ENCODE measurements at regions not wholly inside any gene's neighbourhood (a gene's known extent, or its start where the extent isn't known, plus 50 kb on each side); places are given as distances from the start of the nearest gene placed in this dataset.

DNA sequence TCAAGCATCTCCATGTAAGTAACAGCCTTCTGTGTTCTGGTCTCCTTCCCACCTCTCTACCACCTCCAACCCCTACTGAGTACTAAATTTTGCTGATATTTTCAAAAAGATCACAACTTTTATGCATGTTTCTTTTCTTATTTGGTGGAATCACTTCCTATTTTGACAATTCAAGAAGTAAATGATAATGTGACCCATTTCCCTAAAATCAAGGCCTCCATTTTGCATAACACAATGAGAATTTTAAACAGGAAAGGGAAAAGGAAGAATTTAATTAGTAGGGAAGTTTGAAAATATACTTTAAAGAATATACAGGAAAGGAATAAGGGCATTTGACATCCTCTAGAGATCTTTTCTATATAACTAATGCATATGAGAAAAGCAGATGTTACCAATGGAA lies 212.9 kb upstream of the RASA1 start:
- no peak for DNase-seq

DNA sequence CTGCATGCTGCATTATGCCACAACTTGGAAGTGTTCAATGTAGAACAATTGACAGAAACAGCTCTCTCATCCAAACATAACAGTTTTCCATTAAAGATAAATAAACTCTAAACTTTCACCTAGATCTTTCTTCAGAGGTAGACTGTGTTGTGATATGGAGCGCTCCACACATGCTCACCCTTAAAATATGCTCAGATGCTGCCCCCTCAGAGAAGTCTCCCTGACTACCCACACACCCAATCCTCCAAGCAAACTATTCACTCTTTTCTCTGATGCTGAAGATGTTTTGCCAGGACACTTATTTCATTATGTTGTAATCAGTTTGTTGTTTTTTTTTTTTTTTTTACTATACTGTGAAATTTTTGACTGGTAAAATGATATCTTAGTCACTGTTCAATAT lies 206.6 kb upstream of the RASA1 start:
- DNase-seq: no peak

DNA sequence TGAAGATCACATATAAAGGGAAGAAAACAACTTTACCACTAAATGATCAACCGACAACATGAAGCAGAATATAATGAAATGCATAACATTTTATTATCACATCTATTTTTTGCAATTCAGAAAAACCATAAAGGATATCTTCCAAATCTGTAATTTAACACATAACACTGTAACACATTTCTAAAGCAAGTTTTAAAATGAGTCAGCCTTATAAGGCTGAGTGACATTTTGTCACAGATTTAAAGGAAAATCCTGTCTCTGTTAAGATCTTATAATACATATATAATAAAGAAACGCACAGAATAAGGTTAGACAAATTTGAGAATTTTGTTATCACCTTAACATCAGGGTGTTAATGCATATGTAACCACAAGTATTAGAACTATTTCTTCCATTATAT lies 198.4 kb upstream of the RASA1 start:
- DNase-seq: no peak

DNA sequence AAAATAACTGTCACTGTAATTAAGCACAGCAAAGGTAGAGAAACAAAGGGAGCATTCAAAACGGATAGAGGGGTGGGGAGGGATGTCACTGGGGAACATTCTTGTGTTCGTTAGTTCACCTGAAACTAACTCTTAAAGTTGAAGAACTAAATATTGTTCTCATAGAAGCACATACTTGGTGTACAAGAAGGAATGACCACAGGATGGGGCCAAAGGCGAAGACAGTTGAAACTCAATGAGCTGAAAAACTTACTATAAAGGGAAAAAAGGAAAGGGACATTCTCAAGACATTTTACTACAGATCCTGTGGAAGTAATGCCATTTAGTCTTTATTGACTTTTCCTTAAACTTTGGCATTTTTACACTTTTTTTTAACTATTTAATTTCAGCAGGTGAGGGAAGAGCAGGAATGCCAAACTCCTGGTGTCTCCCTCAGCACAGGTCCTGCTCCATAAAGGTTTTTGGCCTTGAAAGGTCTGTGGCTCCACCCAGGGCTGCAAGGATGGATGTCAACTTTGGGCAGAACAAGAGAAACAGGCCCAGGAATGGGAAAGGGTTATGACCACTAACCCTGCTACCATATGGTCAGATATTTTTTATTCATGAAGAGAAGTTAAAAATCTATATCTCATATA lies 197.6 kb upstream of the RASA1 start:
- no peak for DNase-seq

DNA sequence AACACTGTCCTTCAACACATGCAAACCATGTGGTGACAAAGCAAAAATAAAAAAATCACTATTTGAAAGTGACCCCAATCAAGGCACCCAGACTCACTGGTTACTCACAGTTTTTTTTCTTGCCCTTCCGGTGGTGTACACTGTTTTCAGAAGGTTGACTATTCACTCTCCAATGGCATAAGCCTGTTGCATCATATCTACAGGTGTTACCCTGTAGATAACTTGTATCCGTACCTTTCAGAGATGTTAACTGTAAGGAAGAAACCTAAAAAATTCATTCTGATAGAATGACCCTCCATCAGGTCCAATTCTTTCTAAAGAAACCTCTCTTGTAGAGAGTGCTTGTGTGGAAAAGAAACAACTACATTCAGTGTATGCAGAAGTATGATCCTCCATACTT lies 193.6 kb upstream of the RASA1 start:
- DNase-seq: no peak

DNA sequence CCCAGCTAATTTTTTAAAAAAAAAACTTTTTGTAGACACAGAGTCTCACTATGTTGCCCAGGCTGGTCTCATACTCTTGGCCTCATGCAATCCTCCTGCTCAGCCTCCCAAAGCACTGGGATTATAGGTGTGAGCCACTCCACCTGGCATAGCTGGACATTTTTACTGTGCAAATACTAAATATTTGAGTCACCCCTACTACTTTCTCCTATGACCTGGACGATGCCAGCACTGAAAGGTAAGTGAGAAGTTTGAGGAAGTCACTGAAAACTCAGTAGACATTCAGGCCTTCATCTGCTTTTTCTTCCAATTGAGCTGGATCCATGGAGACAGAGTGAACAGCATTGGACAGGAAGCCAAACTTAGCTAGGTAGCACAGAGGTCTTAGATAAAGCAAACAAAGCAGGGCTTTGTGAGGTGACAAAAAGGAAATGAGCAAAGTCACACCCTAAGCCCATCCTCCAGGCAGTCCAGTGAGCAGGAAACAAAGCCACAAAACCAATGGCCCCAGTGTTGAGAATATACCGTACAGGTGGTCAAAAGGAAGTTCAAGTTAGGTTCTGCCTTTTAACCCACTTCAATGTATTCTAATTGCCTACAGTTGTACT lies 192.6 kb upstream of the RASA1 start:
- DNase-seq: no peak

DNA sequence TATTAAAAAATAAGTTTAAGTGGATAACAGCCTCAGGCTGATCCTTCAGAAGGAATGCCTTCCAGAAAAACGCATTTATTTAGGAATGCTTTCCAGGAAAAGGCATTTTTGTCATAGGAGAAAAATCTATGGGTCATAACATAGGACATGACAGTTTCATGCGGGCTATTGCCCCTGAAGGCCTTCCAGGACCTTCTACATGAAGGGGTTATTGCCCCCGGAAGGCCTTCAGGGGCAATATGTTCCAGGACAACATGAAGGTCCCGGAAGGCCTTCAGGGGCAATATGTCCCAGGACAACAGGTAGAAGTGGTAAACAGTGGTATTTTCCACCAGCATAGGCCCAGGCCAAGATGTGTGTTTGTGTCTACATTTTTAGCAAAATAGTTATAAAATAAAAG lies 191.3 kb upstream of the RASA1 start:
- DNase-seq: no peak

DNA sequence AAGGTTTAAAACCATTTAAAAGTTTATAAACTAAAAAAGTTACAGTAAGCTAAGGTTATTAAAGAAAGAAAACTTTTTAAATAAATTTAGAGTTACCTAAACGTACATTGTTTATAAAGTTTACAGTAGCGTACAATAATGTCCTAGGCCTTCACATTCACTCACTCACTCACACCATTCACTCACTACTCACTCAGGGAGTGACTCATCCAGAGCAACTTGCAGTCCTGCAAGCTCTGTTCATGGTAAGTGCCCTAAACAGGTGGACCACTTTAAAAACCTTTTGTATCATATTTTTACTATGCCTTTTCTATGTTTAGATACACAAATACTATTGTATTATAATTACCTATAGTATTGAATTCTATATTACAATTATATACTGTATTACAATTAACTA lies 190.8 kb upstream of the RASA1 start:
- DNase-seq: no peak

DNA sequence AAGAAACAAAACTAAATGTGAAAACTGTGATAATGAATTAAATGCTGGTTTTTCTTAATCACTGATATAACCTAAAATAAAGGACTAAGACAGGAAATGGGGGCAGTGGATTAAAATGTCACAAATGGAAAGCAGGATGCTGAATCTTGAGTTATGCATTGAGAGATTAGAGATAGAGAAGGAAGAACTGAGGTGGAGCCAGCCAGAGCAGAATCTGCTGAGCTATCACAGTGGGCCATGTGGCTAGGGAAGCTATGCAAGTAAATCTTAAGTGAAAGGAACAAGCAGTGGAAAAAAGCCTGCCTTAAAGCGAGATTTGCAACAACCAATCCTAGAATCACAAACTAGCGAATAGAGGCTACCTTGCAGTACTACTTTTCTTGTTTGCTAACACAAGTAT lies 188.5 kb upstream of the RASA1 start:
- DNase-seq: no peak

DNA sequence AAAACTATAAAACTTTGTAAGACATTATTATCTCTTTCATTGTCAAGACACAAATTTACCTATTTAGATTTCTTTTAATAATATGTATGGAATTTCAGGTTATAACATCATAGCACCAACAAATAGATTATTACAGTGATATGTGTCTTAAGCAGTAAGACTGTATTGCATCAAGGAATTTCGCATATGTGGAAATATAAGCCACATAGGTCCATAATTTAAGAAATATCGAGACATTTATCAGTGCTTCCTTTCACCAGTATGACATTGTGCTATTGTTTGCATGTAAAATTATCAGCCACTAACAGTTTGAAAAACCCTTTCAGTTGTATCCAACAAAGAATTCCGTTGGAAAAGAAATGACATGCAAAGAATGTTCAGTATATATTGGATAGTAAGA lies 186.7 kb upstream of the RASA1 start:
- no peak for DNase-seq

DNA sequence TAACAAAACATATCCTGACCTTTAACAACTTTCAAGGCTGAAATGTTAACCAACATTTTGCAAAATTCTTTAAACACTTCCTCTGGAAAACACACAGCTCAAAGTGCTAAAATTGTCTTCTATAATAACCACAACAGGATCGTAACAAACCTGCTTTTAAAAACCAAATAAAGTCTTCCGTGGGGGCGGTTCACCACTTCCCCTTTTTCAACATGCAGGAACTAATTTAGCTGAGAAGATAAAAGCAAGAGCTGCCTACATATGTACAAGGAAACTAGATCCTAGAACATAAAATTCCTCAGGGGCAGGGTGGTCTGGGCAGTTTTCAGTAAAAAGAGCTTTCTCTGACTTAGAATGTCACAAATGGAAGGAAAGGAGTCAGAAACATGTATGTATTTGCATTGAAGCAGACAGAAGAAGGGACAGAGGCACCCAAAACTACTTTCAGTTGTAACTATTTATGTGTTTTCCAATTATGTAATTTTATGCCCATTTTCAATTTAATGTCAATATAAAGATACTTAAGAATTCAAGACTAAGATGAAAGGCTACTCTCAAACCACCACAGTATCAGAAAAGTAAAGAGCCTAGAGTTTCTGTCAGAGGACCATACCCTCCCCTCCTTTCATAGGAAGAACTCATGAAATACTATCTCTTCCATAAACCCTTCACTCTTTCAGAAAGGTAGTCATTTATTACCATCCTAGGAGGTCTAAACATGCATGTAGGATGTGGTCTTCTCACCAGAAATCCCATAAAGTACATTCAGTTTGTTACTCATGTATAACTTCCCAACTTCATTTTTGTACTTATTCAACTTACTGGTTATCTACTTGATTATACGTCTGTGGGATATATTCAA lies 185.9 kb upstream of the RASA1 start:
- DNase-seq: no peak

DNA sequence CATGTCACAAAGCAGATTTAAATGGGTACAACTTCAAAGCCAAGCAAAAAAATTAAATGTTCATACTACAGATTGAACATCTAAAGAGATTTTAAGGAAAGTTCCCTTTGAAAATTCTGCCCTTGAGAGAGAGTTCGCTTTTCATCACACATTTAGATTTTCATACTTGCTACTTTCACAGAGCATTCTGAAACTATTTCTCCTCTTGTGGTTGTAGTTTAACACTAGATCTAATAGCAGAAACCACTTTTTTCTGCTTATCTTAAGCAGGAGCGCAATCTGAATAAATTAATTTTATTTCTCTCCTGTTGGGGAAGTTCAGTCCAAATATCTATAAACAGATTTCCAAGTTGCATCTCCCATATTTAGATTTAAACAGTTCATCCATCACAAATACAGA lies 173.3 kb upstream of the RASA1 start:
- no peak for DNase-seq

DNA sequence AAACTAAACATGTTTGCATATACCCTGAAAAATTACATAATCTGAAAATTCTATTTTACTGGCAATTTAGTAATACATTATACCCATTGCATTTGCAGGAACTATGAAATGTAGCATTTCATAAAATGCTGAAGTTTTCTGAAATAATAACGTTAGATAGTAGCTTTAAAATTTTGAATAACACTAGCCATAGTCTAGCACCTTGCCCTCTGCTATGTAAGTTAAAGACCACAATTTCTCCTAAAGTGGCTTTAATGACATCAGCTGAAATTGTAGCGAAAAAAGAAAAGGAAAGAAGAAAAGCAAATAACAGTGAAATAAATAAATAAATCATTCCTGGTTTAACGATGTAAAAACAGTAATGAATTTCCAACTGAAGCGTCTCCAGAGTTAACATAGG lies 172.8 kb upstream of the RASA1 start:
- no peak for DNase-seq

DNA sequence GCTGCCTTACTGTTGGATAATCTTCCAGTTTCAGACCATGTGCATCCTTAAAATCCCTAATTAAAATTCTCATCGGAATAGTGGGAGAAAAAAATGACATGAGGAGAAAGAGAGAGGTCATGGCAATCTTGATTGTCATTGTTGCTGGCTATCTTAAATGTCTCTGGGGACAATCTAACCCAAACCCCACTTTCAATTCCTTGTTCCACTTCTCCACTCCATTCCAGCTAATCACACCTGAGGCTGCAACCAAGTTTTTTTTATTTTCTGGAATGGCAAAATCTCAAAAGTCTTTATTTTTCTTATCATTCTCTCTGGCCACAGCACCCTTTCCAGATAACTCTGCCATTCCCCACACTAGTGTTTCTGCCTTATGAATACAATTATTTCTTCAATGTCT lies 171.9 kb upstream of the RASA1 start:
- DNase-seq: no peak

DNA sequence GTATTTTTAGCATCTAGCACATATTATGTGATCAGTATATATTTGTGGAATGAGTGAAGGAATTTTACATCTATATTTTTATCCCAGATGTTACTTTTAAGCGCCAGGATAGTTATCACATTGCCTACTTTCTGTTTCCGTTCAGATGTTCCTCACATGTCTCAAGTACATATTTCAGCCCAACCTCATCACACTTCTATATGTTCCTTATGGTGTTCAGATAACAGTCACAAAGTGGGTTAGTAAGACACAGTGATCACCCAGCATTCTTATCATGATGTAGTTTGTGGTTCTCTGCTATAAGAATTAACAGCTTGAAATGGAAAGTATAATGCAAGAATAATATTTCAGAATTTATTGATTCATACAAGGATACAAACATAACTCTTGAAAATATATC lies 170.0 kb upstream of the RASA1 start:
- no peak for DNase-seq

DNA sequence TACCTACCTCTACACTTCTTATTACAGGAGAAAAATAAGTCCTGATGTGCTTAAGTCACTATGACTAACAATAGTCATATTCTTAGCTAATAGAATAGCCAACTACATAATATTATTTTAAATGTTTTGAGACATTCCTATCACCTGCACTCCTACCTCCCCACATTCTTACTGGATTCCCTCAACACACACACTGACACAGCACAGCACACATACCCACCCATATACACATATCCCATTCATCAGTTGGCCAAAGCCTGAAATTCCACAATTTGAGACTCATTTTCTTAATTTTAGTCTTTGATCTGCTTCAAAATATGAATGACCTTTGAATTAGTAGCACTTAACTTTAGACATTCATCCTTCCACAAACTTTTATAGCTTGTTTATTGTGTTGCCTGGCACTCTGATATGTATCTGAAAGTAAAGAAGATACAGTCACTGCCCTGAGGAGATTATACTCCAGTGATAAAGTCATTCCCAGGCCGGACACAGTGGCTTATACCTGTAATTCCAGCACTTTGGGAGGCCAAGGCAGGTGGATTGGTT lies 168.3 kb upstream of the RASA1 start:
- DNase-seq: no peak

DNA sequence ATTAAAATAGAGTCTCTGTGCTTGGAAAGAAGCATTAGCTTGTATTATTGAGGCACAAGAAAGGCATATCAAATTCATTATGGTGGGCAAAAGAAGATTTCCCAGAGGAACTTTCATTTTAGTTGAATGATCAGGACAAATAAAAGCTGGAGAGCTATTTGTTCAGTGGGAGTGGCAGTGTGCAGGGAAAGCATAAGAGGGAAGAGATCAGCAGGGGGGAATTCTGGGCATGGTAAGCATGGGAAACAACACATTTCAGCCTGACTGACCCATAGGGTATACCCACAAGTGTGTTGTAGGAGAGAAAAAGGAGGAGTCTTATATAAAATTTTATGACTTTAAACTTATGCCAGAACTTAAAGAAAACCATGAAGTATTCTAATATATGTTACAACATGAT lies 167.7 kb upstream of the RASA1 start:
- no peak for DNase-seq

DNA sequence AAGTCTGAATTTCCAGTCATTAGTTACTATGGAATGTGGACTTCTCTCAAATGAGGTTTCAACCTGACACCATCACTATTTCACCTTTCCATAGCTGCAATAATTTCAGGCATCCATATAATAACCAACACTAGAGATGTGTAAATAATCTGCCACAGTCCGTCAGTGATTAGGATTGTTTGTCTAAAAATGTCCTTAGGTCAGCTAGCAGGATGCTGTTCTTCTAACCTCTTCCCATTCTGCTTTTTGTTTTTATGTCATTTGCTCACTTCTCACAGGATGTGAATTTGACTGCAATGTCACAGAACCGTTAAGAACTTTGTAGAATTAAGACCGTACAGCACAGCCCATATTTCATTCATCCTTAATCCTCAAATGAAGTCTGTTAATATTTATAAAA lies 166.4 kb upstream of the RASA1 start:
- DNase-seq: no peak

DNA sequence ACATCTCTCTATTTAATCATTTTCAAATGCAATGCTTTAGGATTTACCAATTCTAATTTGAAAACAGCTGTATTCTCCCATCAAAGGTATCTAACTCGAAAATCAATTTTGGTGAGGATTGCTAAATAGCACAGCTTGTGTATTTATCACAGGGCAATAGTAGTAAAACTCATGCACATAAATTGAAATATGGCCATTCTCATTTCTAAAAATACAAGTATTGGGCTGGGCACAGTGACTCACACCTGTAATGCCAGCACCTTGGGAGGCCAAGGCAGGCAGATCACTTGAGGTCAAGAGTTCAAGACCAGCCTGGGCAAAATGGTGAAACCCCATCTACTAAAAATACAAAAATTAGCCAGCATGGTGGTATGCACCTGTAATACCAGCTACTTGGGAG lies 164.8 kb upstream of the RASA1 start:
- DNase-seq: no peak

DNA sequence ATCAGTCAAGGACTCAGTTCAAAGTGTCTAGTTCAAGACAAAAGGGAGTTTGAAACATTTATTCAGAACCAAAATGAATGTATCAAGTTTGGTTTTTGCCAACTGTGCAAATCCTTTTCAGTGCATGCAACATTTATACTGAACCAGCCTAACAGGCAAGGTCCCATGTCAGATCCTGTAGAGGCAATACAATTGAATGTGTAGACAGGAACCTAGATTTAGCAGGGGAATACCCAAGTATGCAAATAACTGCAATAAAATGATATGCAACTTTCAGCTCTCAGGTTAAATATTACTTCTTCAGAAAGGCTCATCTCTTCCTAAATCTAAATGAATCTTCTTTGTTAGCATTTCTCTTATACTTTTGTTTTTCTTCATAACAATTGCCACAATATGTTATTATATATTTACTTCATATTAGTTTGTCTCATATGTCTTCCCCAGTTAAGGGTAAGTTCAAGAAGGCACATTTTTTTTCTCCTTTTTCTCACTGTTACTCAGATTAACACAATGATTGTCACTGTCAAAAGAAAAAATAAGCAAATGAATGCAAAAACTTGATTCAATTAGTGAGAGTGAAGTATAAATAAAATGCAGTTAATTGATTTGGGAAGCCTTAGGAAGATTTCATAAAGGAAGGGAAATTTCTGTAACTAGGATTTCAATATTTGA lies 163.9 kb upstream of the RASA1 start:
- no peak for DNase-seq

DNA sequence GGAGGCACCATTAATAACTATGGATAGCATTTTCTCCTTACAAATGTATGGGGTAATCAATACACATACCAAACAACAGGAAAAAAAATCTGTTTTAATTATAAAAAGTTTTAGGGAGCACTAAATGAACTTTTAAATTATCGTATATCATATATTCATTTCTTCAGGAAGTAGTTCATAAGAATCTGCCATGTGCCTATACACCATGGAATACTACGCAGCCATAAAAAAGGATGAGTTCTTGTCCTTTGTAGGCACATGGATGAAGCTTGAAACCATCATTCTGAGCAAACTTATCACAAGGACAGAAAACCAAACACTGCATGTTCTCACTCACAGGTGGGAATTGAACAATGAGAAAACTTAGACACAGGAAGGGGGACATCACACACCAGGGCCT lies 162.1 kb upstream of the RASA1 start:
- DNase-seq: no peak

DNA sequence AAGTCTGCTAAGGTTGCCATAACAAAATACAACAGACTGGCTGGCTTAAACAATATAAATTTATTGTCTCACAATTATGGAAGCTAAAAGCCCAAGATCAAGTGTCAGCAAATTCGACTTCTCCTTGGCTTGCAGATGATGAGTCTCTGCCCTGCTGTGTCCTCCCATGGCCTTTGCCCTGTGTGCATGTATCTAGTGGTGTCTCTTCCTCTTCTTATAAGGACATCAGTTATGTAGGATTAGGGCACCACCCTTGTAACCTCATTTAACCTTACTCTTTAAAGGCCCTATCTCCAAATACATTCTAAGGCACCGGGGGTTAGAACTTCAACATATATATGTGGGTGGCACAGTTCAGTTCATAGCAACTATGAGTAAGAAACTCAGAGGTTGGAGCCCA lies 157.9 kb upstream of the RASA1 start:
- DNase-seq: no peak

DNA sequence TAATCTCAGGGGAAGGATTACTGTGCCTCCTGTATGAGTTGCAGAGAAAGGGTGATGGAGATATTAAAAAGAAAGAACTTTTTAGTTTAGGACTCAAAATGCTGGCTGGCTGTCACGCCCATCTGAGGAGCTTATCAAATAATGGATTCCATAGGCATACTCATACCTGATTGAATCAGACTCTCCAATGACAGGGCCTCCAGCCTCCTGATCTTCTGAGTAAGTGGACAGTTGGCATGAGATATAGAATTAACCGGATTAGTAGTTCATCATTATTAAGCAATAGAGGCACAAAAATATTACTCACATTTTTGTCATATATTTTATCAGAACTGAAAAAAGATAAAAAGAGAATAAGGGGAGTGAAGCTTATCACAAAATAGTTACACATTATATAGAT lies 157.0 kb upstream of the RASA1 start:
- DNase-seq: no peak

DNA sequence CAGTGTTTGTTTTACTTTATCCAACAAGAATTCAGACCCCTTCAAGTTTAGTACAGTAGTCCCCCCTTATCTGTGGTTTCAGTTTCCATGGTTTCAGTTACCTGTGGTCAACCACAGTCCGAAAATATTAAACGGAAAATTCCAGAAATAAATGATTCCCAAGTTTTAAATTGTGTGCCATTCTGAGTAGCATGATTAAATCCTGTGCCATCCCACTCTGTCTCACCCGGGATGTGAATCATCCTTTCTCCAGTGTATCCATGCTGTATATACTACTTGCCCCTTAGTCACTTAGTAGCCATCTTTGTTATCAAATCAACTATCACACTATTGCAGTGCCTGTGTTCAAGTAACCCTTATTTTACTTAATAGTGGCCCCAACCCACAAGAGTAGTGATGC lies 153.8 kb upstream of the RASA1 start:
- DNase-seq: no peak

All from effector CD8-positive, alpha-beta T cell (primary cell).